HUES6 (cell line): ENCODE measurements at regions not wholly inside any gene's neighbourhood (a gene's known extent, or its start where the extent isn't known, plus 50 kb on each side); places are given as distances from the start of the nearest gene placed in this dataset.
"Not testable (repeated sequence)": the region's sequence is repeated elsewhere in the genome, so short reads cannot be mapped to it uniquely, and the experiment has no call there.

Experiments
- H3K27ac ChIP-seq: 2 replicates; pipeline ENCODE4 v1.7.0; 2013; ENCODE audit warnings: low read depth, mild to moderate bottlenecking, low read length, inconsistent platforms
- H3K27me3 ChIP-seq: 2 replicates; pipeline ENCODE4 v1.6.1; 2013; ENCODE audit warnings: low read length; ENCODE audit not compliant: control insufficient read depth, insufficient read depth
- H3K36me3 ChIP-seq: 2 replicates; pipeline ENCODE4 v1.6.1; 2013; ENCODE audit warnings: low read length; ENCODE audit not compliant: control insufficient read depth, insufficient read depth
- H3K4me1 ChIP-seq: 2 replicates; pipeline ENCODE4 v1.6.1; 2013; ENCODE audit warnings: low read length; ENCODE audit not compliant: control insufficient read depth, insufficient read depth
- H3K4me3 ChIP-seq: 2 replicates; pipeline ENCODE4 v1.5.1; 2013; ENCODE audit warnings: low read depth, low read length
- H3K9ac ChIP-seq: one replicate; pipeline ENCODE4 v1.6.1; 2013; ENCODE audit warnings: mild to moderate bottlenecking, low read length
- H3K9me3 ChIP-seq: 2 replicates; pipeline ENCODE4 v1.6.1; 2013; ENCODE audit warnings: low read depth, low read length; ENCODE audit not compliant: control insufficient read depth, insufficient read depth

GRCh38 chr5:135154961-135155360 lies 120.9 kb upstream of the PITX1 start:
- no peaks in the 10 kb centered on the region for H3K36me3 ChIP-seq
- H3K4me3 ChIP-seq = no peak overlapping the region
- no peak overlapping the region for H3K9ac ChIP-seq
- 0 out of 2 replicates have a peak, but pooled peaks cover 3% of the 10 kb centered on the region for H3K9me3 ChIP-seq
- H3K27ac ChIP-seq = no peak overlapping the region
- H3K27me3 ChIP-seq = no peaks in the 10 kb centered on the region
- H3K4me1 ChIP-seq = peaks cover 5% of the 10 kb centered on the region; the same call in 1 of the 2 replicates

- Histone ChIP-seq H3K36me3 (no peaks in the 10 kb centered on the region), H3K27ac (no peak overlapping the region), H3K4me1 (peaks cover 5% of the 10 kb centered on the region; the same call in 1 of the 2 replicates), H3K27me3 (no peaks in the 10 kb centered on the region), H3K9me3 (0 out of 2 replicates have a peak, but pooled peaks cover 3% of the 10 kb centered on the region), H3K9ac (no peak overlapping the region), H3K4me3 (no peak overlapping the region)
Measured at GRCh38 chr5:135154197-135154596, 120.2 kb upstream of the PITX1 start.

- H3K9ac ChIP-seq = no peak overlapping the region
- no peaks in the 10 kb centered on the region for H3K36me3 ChIP-seq
- no peak overlapping the region for H3K4me3 ChIP-seq
- H3K27me3 ChIP-seq = no peaks in the 10 kb centered on the region
- no peaks in the 10 kb centered on the region for H3K9me3 ChIP-seq
- H3K4me1 ChIP-seq = peaks cover 5% of the 10 kb centered on the region; the same call in 1 of the 2 replicates
- no peak overlapping the region for H3K27ac ChIP-seq
Measured at GRCh38 chr5:135153661-135154060, 119.6 kb upstream of the PITX1 start.

GRCh38 chr5:135153259-135153658 lies 119.2 kb upstream of the PITX1 start:
- H3K9ac ChIP-seq = no peak overlapping the region
- no peaks in the 10 kb centered on the region for H3K36me3 ChIP-seq
- no peak overlapping the region for H3K4me3 ChIP-seq
- peaks cover 5% of the 10 kb centered on the region; the same call in 1 of the 2 replicates for H3K4me1 ChIP-seq
- no peaks in the 10 kb centered on the region for H3K27me3 ChIP-seq
- no peak overlapping the region for H3K27ac ChIP-seq
- H3K9me3 ChIP-seq = no peaks in the 10 kb centered on the region

DNA sequence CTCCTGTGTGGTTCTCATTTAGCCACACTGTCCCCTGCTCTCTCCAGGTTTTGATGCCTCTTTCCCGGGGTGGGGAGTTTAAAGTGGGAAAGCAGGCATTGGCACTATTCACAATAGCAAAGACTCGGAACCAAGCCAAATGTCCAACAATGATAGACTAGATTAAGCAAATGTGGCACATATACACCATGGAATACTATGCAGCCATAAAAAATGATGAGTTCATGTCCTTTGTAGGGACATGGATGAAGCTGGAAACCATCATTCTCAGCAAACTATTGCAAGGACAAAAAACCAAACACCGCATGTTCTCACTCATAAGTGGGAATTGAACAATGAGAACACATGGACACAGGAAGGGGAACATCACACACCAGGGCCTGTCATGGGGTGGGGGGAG lies 117.6 kb upstream of the PITX1 start:
- peaks cover 11% of the 10 kb centered on the region for H3K9me3 ChIP-seq
- not testable (repeated sequence) for H3K36me3 ChIP-seq, H3K27me3 ChIP-seq, H3K9ac ChIP-seq, H3K4me1 ChIP-seq, H3K27ac ChIP-seq, H3K4me3 ChIP-seq

- Histone ChIP-seq H3K27me3 (no peaks in the 10 kb centered on the region), H3K4me1 (peaks cover 5% of the 10 kb centered on the region; the same call in 1 of the 2 replicates), H3K9ac (no peak overlapping the region), H3K27ac (no peak overlapping the region), H3K4me3 (no peak overlapping the region), H3K36me3 (no peaks in the 10 kb centered on the region), H3K9me3 (peaks cover 11% of the 10 kb centered on the region)
Measured at GRCh38 chr5:135151256-135151655, 117.2 kb upstream of the PITX1 start.

- H3K9me3 ChIP-seq = peaks cover 11% of the 10 kb centered on the region
- H3K27me3 ChIP-seq = no peaks in the 10 kb centered on the region
- no peaks in the 10 kb centered on the region for H3K36me3 ChIP-seq
- no peak overlapping the region for H3K4me3 ChIP-seq
- H3K9ac ChIP-seq = no peak overlapping the region
- peaks cover 5% of the 10 kb centered on the region; the same call in 1 of the 2 replicates for H3K4me1 ChIP-seq
- H3K27ac ChIP-seq = no peak overlapping the region
Measured at GRCh38 chr5:135150767-135151166, 116.7 kb upstream of the PITX1 start.

DNA sequence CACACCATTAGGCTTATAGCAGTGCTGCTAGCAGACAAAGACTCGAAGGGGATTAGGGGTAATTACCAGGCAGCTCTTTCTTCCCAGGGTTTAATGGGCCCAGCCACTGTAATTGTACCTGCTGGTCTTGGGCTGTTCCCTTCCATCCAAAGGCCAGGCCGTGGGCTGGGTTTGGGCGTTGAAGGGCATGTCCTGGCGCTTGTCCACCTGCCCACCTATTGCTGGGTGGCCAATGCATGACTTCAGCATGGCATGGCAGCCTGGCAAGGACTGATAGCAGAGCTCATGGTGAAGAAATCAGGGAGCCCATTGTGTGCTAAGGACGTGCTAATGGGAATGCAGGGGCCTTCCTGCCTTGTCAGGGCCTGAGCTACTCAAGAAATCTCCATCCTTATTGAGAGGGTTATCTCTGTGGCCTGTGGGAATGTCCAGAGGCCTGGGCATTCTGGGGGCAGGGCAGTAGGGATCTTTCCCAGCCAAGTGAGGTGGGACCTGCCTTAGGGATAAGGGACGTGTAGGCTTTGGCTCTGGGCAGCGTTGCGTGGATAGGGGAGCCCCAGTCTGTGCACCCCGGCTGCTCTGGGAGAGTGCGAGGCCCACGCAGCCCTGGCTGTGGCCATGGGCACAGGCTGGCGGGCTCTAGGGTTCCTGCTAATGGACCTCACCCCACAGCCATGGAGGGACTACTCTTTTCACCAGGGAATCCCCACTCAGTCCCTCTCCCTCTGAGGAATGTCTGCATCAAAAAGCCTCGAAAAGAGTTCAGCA lies 116.1 kb upstream of the PITX1 start:
- Histone ChIP-seq H3K27me3 (no peaks in the 10 kb centered on the region), H3K4me1 (peaks cover 5% of the 10 kb centered on the region; the same call in 1 of the 2 replicates), H3K36me3 (no peaks in the 10 kb centered on the region), H3K9me3 (peaks cover 11% of the 10 kb centered on the region), H3K9ac (no peak overlapping the region), H3K4me3 (no peak overlapping the region), H3K27ac (no peak overlapping the region)

DNA sequence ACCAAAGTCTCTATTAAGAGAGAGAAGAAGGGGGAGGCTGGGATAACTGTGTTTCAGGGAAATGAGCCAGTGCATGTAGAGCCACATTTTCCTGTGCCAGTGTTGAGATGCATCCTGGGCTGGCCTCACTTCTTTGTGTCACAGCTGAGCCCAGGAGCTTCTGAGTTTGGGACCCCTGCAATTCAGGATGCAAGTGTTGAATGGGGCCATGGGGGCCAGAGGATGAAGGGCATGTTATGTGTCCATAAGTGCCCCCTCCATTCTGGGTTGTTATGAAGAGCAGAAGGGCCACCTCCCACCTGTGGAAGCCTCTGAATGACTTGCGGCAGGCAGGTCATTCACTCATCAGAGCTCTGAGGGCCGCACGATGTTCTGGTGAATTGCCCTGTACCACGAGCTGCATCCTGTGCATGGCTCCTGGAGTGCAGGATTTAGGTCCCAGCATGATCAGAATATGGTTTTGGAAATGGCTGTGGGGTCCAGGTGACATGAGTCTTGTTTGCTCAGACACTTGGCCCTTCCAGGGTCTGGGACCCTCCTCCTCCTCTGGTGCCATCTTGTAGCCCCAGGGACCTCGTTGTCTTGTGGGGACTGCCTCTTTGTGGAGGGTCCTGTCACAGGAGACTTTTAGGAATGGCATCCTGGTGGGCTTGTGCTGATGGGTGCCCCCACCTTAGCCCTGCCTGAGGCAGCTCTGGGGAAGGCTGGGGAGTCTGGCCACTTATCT lies 115.4 kb upstream of the PITX1 start:
- Histone ChIP-seq H3K36me3 (no peaks in the 10 kb centered on the region), H3K27ac (no peak overlapping the region), H3K9ac (no peak overlapping the region), H3K4me3 (no peak overlapping the region), H3K9me3 (peaks cover 11% of the 10 kb centered on the region), H3K4me1 (peaks cover 5% of the 10 kb centered on the region; the same call in 1 of the 2 replicates), H3K27me3 (no peaks in the 10 kb centered on the region)

- Histone ChIP-seq H3K27ac (no peak overlapping the region), H3K27me3 (no peaks in the 10 kb centered on the region), H3K4me1 (peaks cover 5% of the 10 kb centered on the region; the same call in 1 of the 2 replicates), H3K9ac (no peak overlapping the region), H3K36me3 (no peaks in the 10 kb centered on the region), H3K4me3 (no peak overlapping the region), H3K9me3 (peaks cover 11% of the 10 kb centered on the region)
Measured at GRCh38 chr5:135147294-135148090, 113.5 kb upstream of the PITX1 start.
